Fibroblast of lung (primary cell): ENCODE measurements at regions not wholly inside any gene's neighbourhood (a gene's known extent, or its start where the extent isn't known, plus 50 kb on each side); places are given as distances from the start of the nearest gene placed in this dataset.

ENCODE experiments used
- DNase-seq, 2 donors: peaks; one replicate each; pipeline versions ENCODE4 v3.0.0 to v3.0.0-alpha.2; 2010; ENCODE audit warnings: low read depth in 2 of 2
- H2AFZ ChIP-seq: 2 replicates; pipeline ENCODE4 v1.5.1; 2012; ENCODE audit warnings: low read length, control low read depth, inconsistent platforms
- H3K27ac ChIP-seq: 2 replicates; pipeline ENCODE4 v1.5.1; 2011; ENCODE audit warnings: low read length, control low read depth; ENCODE audit not compliant: insufficient read depth
- H3K27me3 ChIP-seq: 2 replicates; pipeline ENCODE4 v1.5.1; 2011; ENCODE audit warnings: mild to moderate bottlenecking, low read length; ENCODE audit not compliant: control insufficient read depth, insufficient read depth
- H3K36me3 ChIP-seq: 2 replicates; pipeline ENCODE4 v1.5.1; 2011; ENCODE audit warnings: low read length; ENCODE audit not compliant: control insufficient read depth, insufficient read depth
- H3K4me1 ChIP-seq: 2 replicates; pipeline ENCODE4 v1.5.1; 2011; ENCODE audit warnings: low read length; ENCODE audit not compliant: control insufficient read depth, insufficient read depth; ENCODE audit errors: extremely low read depth
- H3K4me2 ChIP-seq: 2 replicates; pipeline ENCODE4 v1.5.1; 2011; ENCODE audit warnings: low read length, control low read depth; ENCODE audit not compliant: insufficient read depth; ENCODE audit errors: extremely low read depth
- H3K4me3 ChIP-seq, 4 experiments: fragments of 200-600 bp in 1 of 4; sonication (generic) in 1 of 4; replicated peaks in 1 of 4; 2 replicates each; pipeline ENCODE4 v1.5.1; 2011 to 2016; ENCODE audit warnings: low read length in 4 of 4, low read depth in 3 of 4, mild to moderate bottlenecking in 3 of 4, control low read depth in 2 of 4, inconsistent platforms in 1 of 4, mixed read lengths in 1 of 4; ENCODE audit not compliant: insufficient read depth in 1 of 4; ENCODE audit errors: control extremely low read depth in 1 of 4
- H3K79me2 ChIP-seq: 2 replicates; pipeline ENCODE4 v1.5.1; 2012; ENCODE audit warnings: mild to moderate bottlenecking, low read length, inconsistent platforms; ENCODE audit not compliant: control insufficient read depth, insufficient read depth
- H3K9ac ChIP-seq: 2 replicates; pipeline ENCODE4 v1.5.1; 2011; ENCODE audit warnings: mild to moderate bottlenecking, low read length, control low read depth; ENCODE audit not compliant: insufficient read depth
- H3K9me3 ChIP-seq: 2 replicates; pipeline ENCODE4 v1.5.1; 2012; ENCODE audit warnings: low read depth, low read length; ENCODE audit not compliant: control insufficient read depth, insufficient read depth
- H4K20me1 ChIP-seq: 2 replicates; pipeline ENCODE4 v1.5.1; 2011; ENCODE audit warnings: low read length; ENCODE audit not compliant: control insufficient read depth, insufficient read depth; ENCODE audit errors: extremely low read depth
- EZH2 ChIP-seq: IDR thresholded peaks from 2 replicates; pipeline ENCODE4 v1.5.1; 2012; ENCODE audit warnings: low read length, control low read depth, mild to moderate bottlenecking; ENCODE audit errors: missing control alignments
- TF ChIP-seq, protein P1 (sequence below), 2 donors: IDR thresholded peaks in 1 of 2; conservative IDR thresholded peaks in 1 of 2; 1 replicate in 1 of 2; 2 replicates in 1 of 2; pipeline ENCODE4 v1.5.1; 2011 to 2012; ENCODE audit warnings: low read length in 2 of 2, control low read depth in 1 of 2, inconsistent platforms in 1 of 2, low read depth in 1 of 2, mild to moderate bottlenecking in 1 of 2

DNA sequence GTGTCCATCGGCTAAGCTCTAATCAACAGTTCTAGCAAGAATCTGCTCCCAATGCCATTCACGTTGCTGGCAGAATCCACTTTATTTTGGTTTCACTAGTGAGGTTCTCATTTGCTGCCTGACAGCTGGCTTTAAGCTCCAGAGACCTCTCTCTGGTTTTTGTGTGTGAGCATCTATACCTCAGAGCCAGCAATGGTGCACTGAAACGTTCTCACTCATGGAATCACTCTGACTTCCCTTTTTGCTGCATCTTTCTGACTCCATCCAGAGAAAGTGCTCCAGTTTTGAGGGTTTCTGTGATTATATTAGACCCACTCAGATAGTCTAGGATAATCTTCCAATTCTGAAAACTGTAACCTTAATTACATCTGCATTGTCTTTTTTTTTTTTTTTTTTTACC, 596.6 kb downstream of the RNF144A start:
- Histone ChIP-seq H3K4me2 (no peak overlapping the region), H3K9me3 (no peaks in the 10 kb centered on the region), H3K79me2 (no peaks in the 10 kb centered on the region), H3K27me3 (no peaks in the 10 kb centered on the region), H2AFZ (no peak overlapping the region), H3K9ac (no peak overlapping the region), H3K4me1 (no peaks in the 10 kb centered on the region), H4K20me1 (no peaks in the 10 kb centered on the region), H3K36me3 (no peaks in the 10 kb centered on the region), H3K27ac (no peak overlapping the region), H3K4me3 (no peak overlapping the region)
- no peak for DNase-seq
- TF ChIP-seq EZH2: no peak
- TF ChIP-seq, protein P1, sequence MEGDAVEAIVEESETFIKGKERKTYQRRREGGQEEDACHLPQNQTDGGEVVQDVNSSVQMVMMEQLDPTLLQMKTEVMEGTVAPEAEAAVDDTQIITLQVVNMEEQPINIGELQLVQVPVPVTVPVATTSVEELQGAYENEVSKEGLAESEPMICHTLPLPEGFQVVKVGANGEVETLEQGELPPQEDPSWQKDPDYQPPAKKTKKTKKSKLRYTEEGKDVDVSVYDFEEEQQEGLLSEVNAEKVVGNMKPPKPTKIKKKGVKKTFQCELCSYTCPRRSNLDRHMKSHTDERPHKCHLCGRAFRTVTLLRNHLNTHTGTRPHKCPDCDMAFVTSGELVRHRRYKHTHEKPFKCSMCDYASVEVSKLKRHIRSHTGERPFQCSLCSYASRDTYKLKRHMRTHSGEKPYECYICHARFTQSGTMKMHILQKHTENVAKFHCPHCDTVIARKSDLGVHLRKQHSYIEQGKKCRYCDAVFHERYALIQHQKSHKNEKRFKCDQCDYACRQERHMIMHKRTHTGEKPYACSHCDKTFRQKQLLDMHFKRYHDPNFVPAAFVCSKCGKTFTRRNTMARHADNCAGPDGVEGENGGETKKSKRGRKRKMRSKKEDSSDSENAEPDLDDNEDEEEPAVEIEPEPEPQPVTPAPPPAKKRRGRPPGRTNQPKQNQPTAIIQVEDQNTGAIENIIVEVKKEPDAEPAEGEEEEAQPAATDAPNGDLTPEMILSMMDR (conservative IDR thresholded peaks at IDR 0.05 in 1 of 2, IDR thresholded peaks at IDR 0.05 in 1 of 2; ENCODE audit: low read depth in 1 of 2, low read length in 2 of 2): no peak

DNA sequence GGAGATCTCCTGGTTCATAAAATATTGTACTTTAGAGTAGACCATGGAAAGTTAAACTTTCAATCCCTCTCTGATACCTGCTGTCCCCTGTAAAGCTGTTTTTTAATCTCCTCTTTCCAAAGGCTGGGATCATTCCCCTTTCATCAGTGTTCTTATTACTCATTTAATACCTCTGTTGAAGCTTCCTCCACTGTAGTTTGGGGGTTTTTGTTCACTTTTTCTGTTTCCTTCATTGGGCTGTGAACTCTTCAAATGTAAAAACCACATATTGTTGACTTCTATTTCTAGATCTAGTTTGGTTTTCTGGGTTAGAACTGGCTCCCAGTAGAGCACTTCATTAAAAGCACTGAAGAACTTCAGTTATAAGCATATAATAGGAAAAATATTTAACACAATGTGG, 598.1 kb downstream of the RNF144A start:
- no peaks in the 10 kb centered on the region for H3K27me3 ChIP-seq
- H4K20me1 ChIP-seq: no peaks in the 10 kb centered on the region
- no peak overlapping the region for H3K27ac ChIP-seq
- H3K9ac ChIP-seq: no peak overlapping the region
- no peak overlapping the region for H3K4me3 ChIP-seq
- no peak overlapping the region for H3K4me2 ChIP-seq
- H3K79me2 ChIP-seq: no peaks in the 10 kb centered on the region
- no peaks in the 10 kb centered on the region for H3K9me3 ChIP-seq
- TF ChIP-seq, protein P1 (conservative IDR thresholded peaks at IDR 0.05 in 1 of 2, IDR thresholded peaks at IDR 0.05 in 1 of 2; ENCODE audit: low read depth in 1 of 2, low read length in 2 of 2): no peak
- TF ChIP-seq EZH2: no peak
- DNase-seq: no peak
- H2AFZ ChIP-seq: no peak overlapping the region
- H3K4me1 ChIP-seq: no peaks in the 10 kb centered on the region
- H3K36me3 ChIP-seq: no peaks in the 10 kb centered on the region

DNA sequence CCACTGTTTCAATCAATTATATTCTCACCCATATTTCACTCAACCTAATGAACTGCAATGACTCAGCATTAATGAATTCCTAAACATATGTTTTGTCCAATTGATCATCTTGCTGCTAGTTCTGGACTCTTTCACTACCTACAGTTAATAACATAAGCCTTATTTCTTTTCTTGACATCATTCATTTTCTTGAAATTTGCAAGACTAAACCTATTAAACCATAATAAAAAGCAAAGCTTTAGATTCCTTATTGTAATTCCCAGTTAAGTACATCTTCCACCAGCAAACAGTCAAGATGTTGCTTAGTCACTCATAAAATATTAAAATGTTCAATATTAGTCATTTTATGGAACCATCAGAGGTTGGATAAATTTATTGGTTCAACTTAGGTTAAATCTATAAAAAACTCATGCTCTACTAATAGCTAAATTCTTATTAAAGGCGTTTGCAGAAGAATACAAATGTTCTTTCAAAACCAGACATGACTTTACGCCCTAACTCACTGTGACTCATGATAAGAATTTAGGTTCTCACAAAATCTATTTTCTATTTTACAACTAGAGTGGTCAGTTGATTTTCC, 599.4 kb downstream of the RNF144A start:
- DNase-seq: no peak
- no peaks in the 10 kb centered on the region for H4K20me1 ChIP-seq
- no peak overlapping the region for H2AFZ ChIP-seq
- H3K4me3 ChIP-seq: no peak overlapping the region
- H3K9me3 ChIP-seq: no peaks in the 10 kb centered on the region
- no peak overlapping the region for H3K9ac ChIP-seq
- TF ChIP-seq EZH2: no peak
- TF ChIP-seq, protein P1 (conservative IDR thresholded peaks at IDR 0.05 in 1 of 2, IDR thresholded peaks at IDR 0.05 in 1 of 2; ENCODE audit: low read depth in 1 of 2, low read length in 2 of 2): no peak
- no peak overlapping the region for H3K4me2 ChIP-seq
- H3K36me3 ChIP-seq: no peaks in the 10 kb centered on the region
- no peaks in the 10 kb centered on the region for H3K79me2 ChIP-seq
- no peaks in the 10 kb centered on the region for H3K4me1 ChIP-seq
- no peaks in the 10 kb centered on the region for H3K27me3 ChIP-seq
- H3K27ac ChIP-seq: no peak overlapping the region
